GM21786 (cell line): ENCODE measurements at regions not wholly inside any gene's neighbourhood (a gene's known extent, or its start where the extent isn't known, plus 50 kb on each side); places are given as distances from the start of the nearest gene placed in this dataset.
"Not testable (repeated sequence)": the region's sequence is repeated elsewhere in the genome, so short reads cannot be mapped to it uniquely, and the experiment has no call there.

Source experiments
- ATAC-seq: cut with Tn5 transposase; IDR thresholded peaks from one replicate; pipeline ENCODE4 v1.9.1; 2021; ENCODE audit not compliant: unreplicated experiment

DNA sequence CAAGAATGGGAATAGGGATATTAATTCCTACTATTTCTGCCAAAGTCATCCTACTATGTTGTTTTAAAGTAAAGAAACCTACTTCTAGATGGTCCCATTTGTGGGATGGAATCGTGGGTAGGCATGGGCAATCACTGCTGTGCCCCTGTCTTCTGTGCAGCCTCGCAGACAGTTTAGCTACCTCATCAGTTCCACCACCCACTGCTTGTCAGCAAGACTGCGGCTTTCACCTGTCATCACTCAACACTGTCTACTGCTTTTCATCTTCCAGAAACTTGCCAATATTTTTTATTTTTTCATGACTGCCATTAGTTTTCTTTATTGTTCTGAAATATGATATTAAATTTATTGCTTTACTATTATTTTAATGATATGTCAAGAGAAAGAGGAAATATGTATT, 368.1 kb upstream of the KYNU start:
- no peak for ATAC-seq

DNA sequence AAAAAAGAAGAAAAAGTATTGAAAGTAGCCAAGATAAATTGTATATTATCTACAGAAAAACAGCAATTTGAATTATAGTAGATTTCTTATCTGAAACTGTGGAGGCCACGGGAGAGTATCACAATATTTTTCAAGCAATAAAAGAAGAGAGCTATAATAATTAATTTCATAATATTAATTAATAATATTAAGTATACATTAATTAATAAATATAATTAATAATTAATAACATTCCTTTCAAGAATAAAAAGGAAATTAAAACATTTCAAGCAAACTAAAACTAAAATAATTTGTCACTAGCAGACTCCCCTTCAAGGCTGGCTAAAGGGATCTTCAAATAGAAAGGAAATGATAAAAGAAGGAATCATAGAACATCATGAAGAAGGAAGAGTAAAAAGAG, 372.7 kb upstream of the KYNU start:
- ATAC-seq, result no peak

GRCh38 chr2:142502402-142502801, 371.6 kb upstream of the LRP1B start:
- ATAC-seq, result no peak

- ATAC-seq, result no peak
These were observed 364.3 kb upstream of the LRP1B start for GRCh38 chr2:142495141-142495540.

DNA sequence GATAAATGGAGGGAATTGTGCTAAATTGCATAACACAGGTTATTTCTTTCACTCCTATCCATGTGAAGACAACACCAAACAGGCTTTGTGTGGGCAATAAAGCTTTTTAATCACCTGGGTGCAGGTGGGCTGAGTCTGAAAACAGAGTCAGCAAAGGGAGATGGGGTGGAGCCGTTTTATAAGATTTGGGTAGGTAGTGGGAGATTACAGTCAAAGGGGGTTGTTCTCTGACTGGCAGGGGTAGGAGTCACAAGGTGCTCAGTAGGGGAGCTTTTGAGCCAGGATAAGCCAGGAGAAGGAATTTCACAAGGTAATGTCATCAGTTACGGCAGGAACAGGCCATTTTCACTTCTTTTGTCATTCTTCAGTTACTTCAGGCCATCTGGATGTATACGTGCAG, 358.8 kb upstream of the LRP1B start:
- ATAC-seq, result not testable (repeated sequence)

GRCh38 chr2:142484111-142484510, 353.3 kb upstream of the LRP1B start:
- no peak for ATAC-seq

DNA sequence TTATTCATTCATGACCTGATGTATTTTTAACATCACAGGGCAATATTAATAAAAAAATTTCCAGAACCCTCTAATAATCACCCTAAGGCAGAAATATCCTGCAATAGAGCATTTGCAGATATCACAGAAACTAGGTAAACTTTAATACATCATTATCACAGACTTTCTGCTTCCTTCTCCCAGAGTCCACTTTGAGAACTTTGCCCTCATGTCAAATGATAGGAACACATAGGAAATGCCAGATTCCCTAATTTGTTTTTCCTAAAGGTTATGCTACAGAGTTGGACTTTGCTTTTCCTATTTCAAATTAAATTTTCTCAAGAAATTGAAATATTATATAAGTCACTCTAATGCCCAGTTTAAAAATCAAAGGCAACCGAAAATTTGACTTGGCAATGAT, 352.8 kb upstream of the LRP1B start:
- no peak for ATAC-seq

DNA sequence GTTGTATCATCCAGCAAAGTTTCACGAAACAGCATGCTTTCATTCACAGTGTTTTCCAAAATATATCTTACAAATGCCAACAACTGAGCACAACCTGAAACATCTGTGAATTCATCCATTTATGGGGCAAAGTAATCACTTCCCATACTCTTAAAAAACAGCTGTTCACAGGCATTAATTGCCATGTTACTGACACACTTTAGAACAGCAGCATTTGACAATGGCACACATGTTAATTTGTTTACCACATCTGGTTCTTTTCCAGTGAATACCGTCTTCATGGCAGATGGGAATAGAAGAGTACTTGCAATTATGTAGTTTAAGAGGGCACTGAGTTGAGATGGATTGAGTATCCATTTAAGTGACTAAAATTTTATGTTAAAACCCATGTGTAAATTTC, 347.4 kb upstream of the LRP1B start:
- no peak for ATAC-seq

GRCh38 chr2:142472382-142472781, 341.6 kb upstream of the LRP1B start:
- no peak for ATAC-seq

GRCh38 chr2:142467321-142467720, 336.5 kb upstream of the LRP1B start:
- no peak for ATAC-seq

DNA sequence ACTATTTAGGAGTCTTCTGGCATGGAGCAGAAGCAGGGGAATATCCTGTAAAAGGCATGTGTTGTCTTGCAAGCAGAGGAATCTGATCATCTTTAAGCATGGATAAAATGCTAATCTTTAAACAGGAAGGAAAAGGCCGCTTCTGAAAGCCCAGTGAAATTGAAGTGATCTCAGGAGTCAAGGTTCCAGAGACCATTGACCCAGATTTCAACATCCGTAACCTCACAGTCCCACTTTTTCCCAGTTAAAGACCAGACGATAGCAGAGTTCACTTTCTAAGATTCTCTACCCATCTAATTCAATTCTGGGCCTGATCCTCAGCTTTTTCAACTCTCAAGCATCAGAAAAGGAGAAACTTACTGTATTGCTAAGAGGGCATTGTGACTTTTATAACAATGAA, 332.2 kb upstream of the LRP1B start:
- no peak for ATAC-seq

GRCh38 chr2:142462306-142462705, 331.5 kb upstream of the LRP1B start:
- ATAC-seq, result no peak

GRCh38 chr2:142445551-142446072, 314.8 kb upstream of the LRP1B start:
- no peak for ATAC-seq

DNA sequence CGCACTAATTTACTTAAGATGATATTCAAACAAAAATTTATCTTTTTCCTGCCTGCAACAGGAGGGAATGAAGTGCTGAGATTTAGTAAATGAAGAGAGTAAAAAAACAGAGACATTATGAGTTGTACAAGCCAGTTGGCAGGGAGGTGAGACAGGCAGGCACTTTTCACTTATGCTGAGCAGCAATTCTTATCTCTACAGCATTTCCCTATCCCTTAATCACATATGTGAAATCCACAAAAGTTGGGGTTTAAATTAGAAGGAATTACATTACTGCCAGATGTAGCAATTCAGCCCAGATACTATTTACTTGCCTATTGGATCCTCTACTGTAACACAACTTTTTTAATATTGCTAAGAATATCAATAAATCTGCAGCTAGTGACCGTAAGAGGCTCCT, 314.2 kb upstream of the LRP1B start:
- ATAC-seq, result no peak

GRCh38 chr2:142435847-142436246, 305.0 kb upstream of the LRP1B start:
- no peak for ATAC-seq

DNA sequence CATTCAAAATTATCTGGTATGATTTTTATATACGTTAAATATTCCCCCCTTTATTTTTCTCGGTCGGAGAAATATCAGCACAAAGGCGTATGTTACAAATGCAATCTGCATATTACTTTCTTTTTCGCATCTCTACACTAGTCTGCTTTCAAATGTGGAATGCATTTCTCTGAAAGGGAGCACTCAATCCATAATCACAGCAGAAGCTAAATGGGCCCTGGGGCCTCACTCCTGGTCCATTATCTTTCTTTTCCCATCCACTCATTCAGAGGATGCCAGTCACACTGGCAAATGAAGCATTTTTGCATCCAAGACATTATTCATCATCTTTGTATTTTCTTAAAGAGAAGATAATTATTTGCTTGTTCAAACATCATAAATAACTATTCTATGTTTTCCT, 295.2 kb upstream of the LRP1B start:
- no peak for ATAC-seq

GRCh38 chr2:142425551-142425950, 294.7 kb upstream of the LRP1B start:
- ATAC-seq, result no peak

- ATAC-seq, result no peak
These were observed 292.8 kb upstream of the LRP1B start for GRCh38 chr2:142423603-142424002.

DNA sequence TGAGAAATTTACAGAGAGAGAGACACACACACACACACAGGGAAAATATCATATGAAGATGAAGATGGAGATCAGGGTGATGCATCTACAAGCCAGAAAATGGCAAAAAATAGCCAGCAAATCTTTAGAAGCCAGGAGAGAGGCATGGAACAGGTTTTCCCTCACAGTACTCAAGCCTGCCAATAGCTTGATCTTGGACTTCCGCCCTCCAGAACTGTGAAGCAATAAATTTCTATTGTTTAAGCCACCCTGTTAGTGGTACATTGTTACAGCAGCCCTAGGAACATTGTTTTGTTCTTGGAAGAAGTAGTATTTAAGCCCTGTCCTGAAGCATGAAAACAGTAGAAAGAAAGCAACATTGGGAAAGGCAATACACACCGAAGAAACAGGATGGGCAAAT, 292.0 kb upstream of the LRP1B start:
- ATAC-seq, result no peak

- no peak for ATAC-seq
These were observed 291.2 kb upstream of the LRP1B start for GRCh38 chr2:142422041-142422440.

DNA sequence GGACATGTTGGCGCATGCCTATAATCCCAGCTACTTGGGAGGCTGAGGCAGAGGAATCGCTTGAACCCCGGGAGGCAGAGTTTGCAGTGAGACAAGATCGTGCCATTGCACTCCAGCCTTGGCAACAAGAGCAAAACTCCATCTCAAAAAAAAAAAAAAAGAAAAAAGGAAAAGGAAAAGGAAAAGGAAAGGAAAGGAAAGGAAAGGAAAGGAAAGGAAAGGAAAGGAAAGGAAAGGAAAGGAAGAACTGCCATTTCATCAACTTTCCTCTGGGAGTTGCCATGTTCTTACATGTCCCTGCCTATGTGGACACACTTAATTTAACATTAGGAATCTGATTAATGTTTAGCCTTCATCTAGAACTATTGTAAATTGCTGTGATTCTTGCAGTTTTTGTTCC, 287.9 kb upstream of the LRP1B start:
- ATAC-seq, result not testable (repeated sequence)

GRCh38 chr2:142416996-142417395, 286.2 kb upstream of the LRP1B start:
- no peak for ATAC-seq

- no peak for ATAC-seq
These were observed 284.6 kb upstream of the LRP1B start for GRCh38 chr2:142415461-142415860.

DNA sequence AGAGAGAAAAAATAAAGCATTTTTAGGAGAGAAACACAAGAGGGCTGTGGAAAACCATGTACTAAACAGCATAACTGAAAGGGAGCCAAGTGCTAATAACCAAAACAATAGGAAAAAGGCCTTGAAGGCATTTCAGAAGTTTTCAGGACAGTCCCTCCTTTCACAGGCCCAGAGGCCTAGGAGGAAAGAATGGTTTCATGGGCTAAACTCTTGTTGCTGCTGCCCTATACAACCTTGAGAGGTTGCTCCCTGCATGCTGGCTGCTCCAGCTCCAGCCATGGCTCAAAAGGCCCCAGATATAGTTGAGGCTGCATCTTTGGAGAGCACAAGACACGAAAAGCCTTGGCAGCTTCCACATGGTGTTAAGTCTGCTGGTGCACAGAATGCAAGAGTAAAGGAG, 267.4 kb upstream of the LRP1B start:
- no peak for ATAC-seq
